Fibroblast of skin of scalp (primary cell): ENCODE measurements at regions not wholly inside any gene's neighbourhood (a gene's known extent, or its start where the extent isn't known, plus 50 kb on each side); places are given as distances from the start of the nearest gene placed in this dataset.
A peak's percentile ranks its signal among the peaks of the same experiment; 100 is the strongest.

ENCODE experiments used
- DNase-seq: peaks from one replicate; pipeline ENCODE4 v3.0.0-alpha.2; 2013

- no peak for DNase-seq
These were observed 191.3 kb downstream of the MID1IP1 start for GRCh38 chrX:38992441-38993096.

- no peak for DNase-seq
These were observed 192.2 kb downstream of the MID1IP1 start for GRCh38 chrX:38993500-38993899.

- no peak for DNase-seq
These were observed 197.8 kb downstream of the MID1IP1 start for GRCh38 chrX:38999099-38999498.

GRCh38 chrX:38999967-39000745 is 198.9 kb downstream of the MID1IP1 start:
- DNase-seq = no peak

- DNase-seq = no peak
These were observed 199.5 kb downstream of the MID1IP1 start for GRCh38 chrX:39000802-39001201.

GRCh38 chrX:39002466-39002865 is 201.2 kb downstream of the MID1IP1 start:
- DNase-seq = peak; percentile 6

- no peak for DNase-seq
These were observed 207.3 kb downstream of the MID1IP1 start for GRCh38 chrX:39008549-39008948.

GRCh38 chrX:39011454-39012221 is 210.4 kb downstream of the MID1IP1 start:
- DNase-seq = no peak

GRCh38 chrX:39012621-39013111 is 211.4 kb downstream of the MID1IP1 start:
- peak; percentile 26 for DNase-seq

- DNase-seq = no peak
These were observed 215.3 kb downstream of the MID1IP1 start for GRCh38 chrX:39016556-39016955.

- no peak for DNase-seq
These were observed 215.8 kb downstream of the MID1IP1 start for GRCh38 chrX:39017077-39017476.

- no peak for DNase-seq
These were observed 216.5 kb downstream of the MID1IP1 start for GRCh38 chrX:39017716-39018115.

- DNase-seq = no peak
These were observed 217.3 kb downstream of the MID1IP1 start for GRCh38 chrX:39018541-39018940.

GRCh38 chrX:39019056-39019455 is 217.8 kb downstream of the MID1IP1 start:
- DNase-seq = no peak

- DNase-seq = no peak
These were observed 218.9 kb downstream of the MID1IP1 start for GRCh38 chrX:39020051-39020669.

- DNase-seq = no peak
These were observed 220.8 kb downstream of the MID1IP1 start for GRCh38 chrX:39022106-39022505.

GRCh38 chrX:39029221-39029620 is 228.0 kb downstream of the MID1IP1 start:
- DNase-seq = no peak

- DNase-seq = no peak
These were observed 229.4 kb downstream of the MID1IP1 start for GRCh38 chrX:39030636-39031035.

- no peak for DNase-seq
These were observed 238.6 kb downstream of the MID1IP1 start for GRCh38 chrX:39039890-39040289.

- DNase-seq = no peak
These were observed 242.7 kb downstream of the MID1IP1 start for GRCh38 chrX:39043838-39044550.

- DNase-seq = no peak
These were observed 245.9 kb downstream of the MID1IP1 start for GRCh38 chrX:39047174-39047573.

- DNase-seq = no peak
These were observed 248.7 kb downstream of the MID1IP1 start for GRCh38 chrX:39049975-39050374.
